Activated T-cell treated with anti-CD3 and anti-CD28 coated beads, Interleukin-2, amount 50 U/mL, for 72 hours (primary cell): ENCODE measurements at regions not wholly inside any gene's neighbourhood (a gene's known extent, or its start where the extent isn't known, plus 50 kb on each side); places are given as distances from the start of the nearest gene placed in this dataset.

Source experiments
- ATAC-seq, 2 donors: fragments of 150-1000 bp; cut with Tn5 transposase; replicated peaks in 1 of 2; 2 replicates each; pipeline ENCODE4 v1.10.0; 2021; ENCODE audit warnings: moderate library complexity in 2 of 2, mild to moderate bottlenecking in 1 of 2
- DNase-seq, 2 donors: peaks; one replicate each; pipeline ENCODE4 v3.0.0; 2021 to 2022; ENCODE audit warnings: mixed read lengths in 1 of 2
- H3K27ac Mint-ChIP-seq: one replicate; pipeline ENCODE4 v1.8.0; 2022; ENCODE audit warnings: mild to moderate bottlenecking, moderate library complexity, mixed read lengths
- H3K27me3 Mint-ChIP-seq: one replicate; pipeline ENCODE4 v1.8.0; 2022; ENCODE audit warnings: low read depth, mixed read lengths
- H3K36me3 Mint-ChIP-seq, 2 donors: one replicate each; pipeline ENCODE4 v1.8.0; 2022; ENCODE audit warnings: mixed read lengths in 2 of 2, mild to moderate bottlenecking in 1 of 2; ENCODE audit not compliant: insufficient read depth in 2 of 2
- H3K4me1 Mint-ChIP-seq: one replicate; pipeline ENCODE4 v1.8.0; 2022; ENCODE audit warnings: low read depth, mixed read lengths
- H3K4me3 Mint-ChIP-seq, 2 donors: one replicate each; pipeline ENCODE4 v1.8.0; 2022; ENCODE audit warnings: mild to moderate bottlenecking in 2 of 2, mixed read lengths in 2 of 2, moderate library complexity in 2 of 2
- H3K9me3 Mint-ChIP-seq, 2 donors: one replicate each; pipeline ENCODE4 v1.8.0; 2022; ENCODE audit warnings: mixed read lengths in 2 of 2

GRCh38 chr11:116478669-116479668, 293.8 kb downstream of the BUD13 start:
- no peak for ATAC-seq

GRCh38 chr11:116478205-116478604, 294.6 kb downstream of the BUD13 start:
- DNase-seq: no peak
- Mint-ChIP-seq H3K27me3 (peaks cover 14% of the 10 kb centered on the region), H3K36me3 (no peaks in the 10 kb centered on the region), H3K9me3 (no peaks in the 10 kb centered on the region), H3K4me1 (no peaks in the 10 kb centered on the region), H3K27ac (no peak overlapping the region), H3K4me3 (no peak overlapping the region)
- ATAC-seq: no peak

More at GRCh38 chr11:116478669-116479668, 293.8 kb downstream of the BUD13 start:
- H3K4me1 Mint-ChIP-seq: no peaks in the 10 kb centered on the region
- DNase-seq: no peak
- H3K4me3 Mint-ChIP-seq: no peak overlapping the region
- H3K27me3 Mint-ChIP-seq: peaks cover 11% of the 10 kb centered on the region
- no peaks in the 10 kb centered on the region for H3K36me3 Mint-ChIP-seq
- no peak overlapping the region for H3K27ac Mint-ChIP-seq
- no peaks in the 10 kb centered on the region for H3K9me3 Mint-ChIP-seq

- DNase-seq (no peak), ATAC-seq (no peak)
- no peaks in the 10 kb centered on the region for H3K36me3 Mint-ChIP-seq
- H3K4me1 Mint-ChIP-seq: no peaks in the 10 kb centered on the region
- H3K4me3 Mint-ChIP-seq: no peak overlapping the region
- peaks cover 24% of the 10 kb centered on the region for H3K27me3 Mint-ChIP-seq
- no peak overlapping the region for H3K27ac Mint-ChIP-seq
- peaks cover 0 to 3% of the 10 kb centered on the region in 2 donors for H3K9me3 Mint-ChIP-seq
Observed at GRCh38 chr11:116473790-116474346, 298.9 kb downstream of the BUD13 start.

GRCh38 chr11:116473206-116473769, 299.5 kb downstream of the BUD13 start:
- Mint-ChIP-seq H3K9me3 (peaks cover 0 to 3% of the 10 kb centered on the region in 2 donors), H3K36me3 (no peaks in the 10 kb centered on the region), H3K4me1 (no peaks in the 10 kb centered on the region), H3K27me3 (peaks cover 26% of the 10 kb centered on the region), H3K4me3 (no peak overlapping the region), H3K27ac (no peak overlapping the region)
- ATAC-seq (no peak), DNase-seq (no peak)

GRCh38 chr11:116472651-116473050, 300.1 kb downstream of the BUD13 start:
- no peak overlapping the region for H3K27ac Mint-ChIP-seq
- ATAC-seq: no peak

GRCh38 chr11:116471608-116472256, 301.1 kb downstream of the BUD13 start:
- Mint-ChIP-seq H3K9me3 (peaks cover 0 to 3% of the 10 kb centered on the region in 2 donors), H3K4me3 (no peak overlapping the region), H3K27ac (no peak overlapping the region), H3K36me3 (no peaks in the 10 kb centered on the region), H3K4me1 (no peaks in the 10 kb centered on the region), H3K27me3 (peaks cover 30% of the 10 kb centered on the region)
- ATAC-seq: no peak
- DNase-seq: no peak

More at GRCh38 chr11:116472651-116473050, 300.1 kb downstream of the BUD13 start:
- peaks cover 30% of the 10 kb centered on the region for H3K27me3 Mint-ChIP-seq
- no peaks in the 10 kb centered on the region for H3K4me1 Mint-ChIP-seq
- DNase-seq: no peak
- H3K36me3 Mint-ChIP-seq: no peaks in the 10 kb centered on the region
- H3K9me3 Mint-ChIP-seq: peaks cover 0 to 3% of the 10 kb centered on the region in 2 donors
- H3K4me3 Mint-ChIP-seq: no peak overlapping the region

- H3K27ac Mint-ChIP-seq: no peak overlapping the region
- ATAC-seq: no peak
- H3K27me3 Mint-ChIP-seq: peaks cover 23% of the 10 kb centered on the region
- H3K9me3 Mint-ChIP-seq: peaks cover 0 to 3% of the 10 kb centered on the region in 2 donors
- no peak overlapping the region for H3K4me3 Mint-ChIP-seq
- H3K36me3 Mint-ChIP-seq: no peaks in the 10 kb centered on the region
- DNase-seq: no peak
- no peaks in the 10 kb centered on the region for H3K4me1 Mint-ChIP-seq
Observed at GRCh38 chr11:116468699-116469098, 304.1 kb downstream of the BUD13 start.

GRCh38 chr11:116467823-116468222, 305.0 kb downstream of the BUD13 start:
- Mint-ChIP-seq H3K9me3 (peaks cover 0 to 3% of the 10 kb centered on the region in 2 donors), H3K4me3 (no peak overlapping the region), H3K4me1 (no peaks in the 10 kb centered on the region), H3K36me3 (no peaks in the 10 kb centered on the region), H3K27ac (no peak overlapping the region), H3K27me3 (peaks cover 20% of the 10 kb centered on the region)
- ATAC-seq (no peak), DNase-seq (no peak)

- H3K9me3 Mint-ChIP-seq: peaks cover 0 to 3% of the 10 kb centered on the region in 2 donors
- no peak for DNase-seq
- H3K36me3 Mint-ChIP-seq: no peaks in the 10 kb centered on the region
- H3K4me3 Mint-ChIP-seq: no peak overlapping the region
- ATAC-seq: no peak
- H3K4me1 Mint-ChIP-seq: no peaks in the 10 kb centered on the region
- H3K27ac Mint-ChIP-seq: no peak overlapping the region
- H3K27me3 Mint-ChIP-seq: peaks cover 12% of the 10 kb centered on the region
Observed at GRCh38 chr11:116466801-116467200, 306.0 kb downstream of the BUD13 start.

- ATAC-seq: no peak
Observed at GRCh38 chr11:116466191-116466590, 306.6 kb downstream of the BUD13 start.

GRCh38 chr11:116465056-116465455, 307.7 kb downstream of the BUD13 start:
- no peaks in the 10 kb centered on the region for H3K4me1 Mint-ChIP-seq
- H3K36me3 Mint-ChIP-seq: no peaks in the 10 kb centered on the region
- no peak for DNase-seq
- peaks cover 12% of the 10 kb centered on the region for H3K27me3 Mint-ChIP-seq
- H3K9me3 Mint-ChIP-seq: peaks cover 0 to 3% of the 10 kb centered on the region in 2 donors
- H3K27ac Mint-ChIP-seq: no peak overlapping the region
- H3K4me3 Mint-ChIP-seq: no peak overlapping the region
- ATAC-seq: no peak

More at GRCh38 chr11:116466191-116466590, 306.6 kb downstream of the BUD13 start:
- peaks cover 12% of the 10 kb centered on the region for H3K27me3 Mint-ChIP-seq
- H3K27ac Mint-ChIP-seq: no peak overlapping the region
- DNase-seq: no peak
- no peaks in the 10 kb centered on the region for H3K4me1 Mint-ChIP-seq
- H3K9me3 Mint-ChIP-seq: peaks cover 0 to 3% of the 10 kb centered on the region in 2 donors
- H3K4me3 Mint-ChIP-seq: no peak overlapping the region
- no peaks in the 10 kb centered on the region for H3K36me3 Mint-ChIP-seq

- Mint-ChIP-seq H3K4me1 (no peaks in the 10 kb centered on the region), H3K36me3 (no peaks in the 10 kb centered on the region), H3K9me3 (no peaks in the 10 kb centered on the region), H3K4me3 (no peak overlapping the region), H3K27me3 (peaks cover 8% of the 10 kb centered on the region), H3K27ac (no peak overlapping the region)
- DNase-seq: no peak
- no peak for ATAC-seq
Observed at GRCh38 chr11:116461789-116462188, 311.0 kb downstream of the BUD13 start.
